C4-2B (cell line): ENCODE measurements at regions not wholly inside any gene's neighbourhood (a gene's known extent, or its start where the extent isn't known, plus 50 kb on each side); places are given as distances from the start of the nearest gene placed in this dataset.
"Not testable (repeated sequence)": the region's sequence is repeated elsewhere in the genome, so short reads cannot be mapped to it uniquely, and the experiment has no call there.

Experiments used
- H3K27ac ChIP-seq: fragments of 450-650 bp; 2 replicates; pipeline ENCODE4 v1.5.1; 2017
- ZFX ChIP-seq: fragments of 450-650 bp; IDR thresholded peaks from 2 replicates; pipeline ENCODE4 v1.6.1; 2017
- TF ChIP-seq, protein P1 (sequence below): fragments of 450-650 bp; conservative IDR thresholded peaks from 2 replicates; pipeline ENCODE4 v1.5.1; 2017; ENCODE audit warnings: mild to moderate bottlenecking

DNA sequence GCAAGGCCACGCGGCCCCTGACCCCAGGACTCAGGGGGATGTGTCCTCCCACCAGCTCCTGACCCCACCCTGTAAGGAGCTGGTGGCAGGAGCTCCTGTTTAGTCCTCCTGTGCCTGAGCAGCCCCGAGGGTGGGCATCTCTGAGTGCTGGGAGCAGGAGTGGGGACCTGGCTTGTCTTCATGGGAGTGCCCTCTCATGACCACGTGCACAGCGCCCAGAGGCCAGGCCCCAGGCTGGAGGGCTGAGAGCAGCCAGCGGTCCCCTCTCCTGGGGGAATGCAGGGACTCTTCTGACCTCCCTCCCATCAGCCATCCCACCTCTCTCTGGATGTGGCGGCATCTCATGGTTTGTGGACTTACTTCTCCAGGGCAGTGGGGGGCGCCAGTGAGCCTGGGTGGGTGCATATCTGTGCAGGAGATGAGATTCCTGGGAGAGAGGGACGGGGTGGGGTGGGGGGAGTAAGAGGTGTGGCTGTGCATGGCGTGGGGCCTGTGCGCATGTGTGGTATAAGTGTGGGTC is 205.6 kb downstream of the TBC1D2B start:
- no peak overlapping the region for H3K27ac ChIP-seq
- no peak for TF ChIP-seq ZFX
- TF ChIP-seq, protein P1, sequence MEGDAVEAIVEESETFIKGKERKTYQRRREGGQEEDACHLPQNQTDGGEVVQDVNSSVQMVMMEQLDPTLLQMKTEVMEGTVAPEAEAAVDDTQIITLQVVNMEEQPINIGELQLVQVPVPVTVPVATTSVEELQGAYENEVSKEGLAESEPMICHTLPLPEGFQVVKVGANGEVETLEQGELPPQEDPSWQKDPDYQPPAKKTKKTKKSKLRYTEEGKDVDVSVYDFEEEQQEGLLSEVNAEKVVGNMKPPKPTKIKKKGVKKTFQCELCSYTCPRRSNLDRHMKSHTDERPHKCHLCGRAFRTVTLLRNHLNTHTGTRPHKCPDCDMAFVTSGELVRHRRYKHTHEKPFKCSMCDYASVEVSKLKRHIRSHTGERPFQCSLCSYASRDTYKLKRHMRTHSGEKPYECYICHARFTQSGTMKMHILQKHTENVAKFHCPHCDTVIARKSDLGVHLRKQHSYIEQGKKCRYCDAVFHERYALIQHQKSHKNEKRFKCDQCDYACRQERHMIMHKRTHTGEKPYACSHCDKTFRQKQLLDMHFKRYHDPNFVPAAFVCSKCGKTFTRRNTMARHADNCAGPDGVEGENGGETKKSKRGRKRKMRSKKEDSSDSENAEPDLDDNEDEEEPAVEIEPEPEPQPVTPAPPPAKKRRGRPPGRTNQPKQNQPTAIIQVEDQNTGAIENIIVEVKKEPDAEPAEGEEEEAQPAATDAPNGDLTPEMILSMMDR, result no peak; the same call in 1 of the 2 replicates

DNA sequence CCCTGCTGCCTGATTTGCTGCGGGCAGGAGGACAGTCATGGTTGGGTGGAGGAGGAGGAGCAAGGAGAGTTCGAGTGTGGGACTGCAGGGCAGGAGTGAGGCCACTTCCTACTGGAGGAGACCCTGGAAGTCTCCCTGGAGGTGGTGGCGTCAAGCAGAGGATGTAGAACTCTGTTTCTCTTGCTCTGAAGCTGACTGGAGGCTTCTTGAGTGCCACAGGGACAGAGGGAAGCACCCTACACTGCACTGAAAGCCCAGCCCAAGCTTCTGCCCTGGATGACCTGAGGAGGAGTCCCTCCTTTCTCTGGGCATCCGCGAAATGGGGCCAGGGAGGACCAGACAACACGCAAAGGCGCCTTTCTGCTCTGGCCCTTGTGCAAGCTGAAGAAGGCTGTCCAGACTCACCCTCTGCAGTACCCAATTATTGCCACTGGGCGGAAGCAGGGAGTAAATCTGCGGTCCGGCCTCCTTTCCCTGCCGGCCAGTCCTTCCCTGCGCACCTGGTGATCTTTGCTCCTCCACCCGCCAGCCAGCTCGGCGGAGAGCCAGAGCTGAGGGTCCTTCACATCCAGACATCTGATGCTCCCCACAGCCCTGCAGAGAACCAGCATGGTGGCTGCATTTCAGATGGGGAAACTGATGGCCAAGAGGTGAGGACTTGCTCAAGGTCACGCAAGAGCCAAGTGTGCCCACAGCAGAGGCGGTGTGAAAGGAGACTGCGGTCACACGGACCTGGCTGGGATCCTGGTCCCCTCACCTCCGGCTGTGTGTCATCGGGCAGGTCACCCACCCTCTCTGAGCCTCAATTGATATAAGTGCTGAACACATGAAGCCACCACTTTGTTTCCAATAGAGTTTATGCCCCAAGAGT is 207.1 kb downstream of the TBC1D2B start:
- no peak overlapping the region for H3K27ac ChIP-seq
- TF ChIP-seq, protein P1, result peak; percentile 85
- TF ChIP-seq ZFX, result no peak

DNA sequence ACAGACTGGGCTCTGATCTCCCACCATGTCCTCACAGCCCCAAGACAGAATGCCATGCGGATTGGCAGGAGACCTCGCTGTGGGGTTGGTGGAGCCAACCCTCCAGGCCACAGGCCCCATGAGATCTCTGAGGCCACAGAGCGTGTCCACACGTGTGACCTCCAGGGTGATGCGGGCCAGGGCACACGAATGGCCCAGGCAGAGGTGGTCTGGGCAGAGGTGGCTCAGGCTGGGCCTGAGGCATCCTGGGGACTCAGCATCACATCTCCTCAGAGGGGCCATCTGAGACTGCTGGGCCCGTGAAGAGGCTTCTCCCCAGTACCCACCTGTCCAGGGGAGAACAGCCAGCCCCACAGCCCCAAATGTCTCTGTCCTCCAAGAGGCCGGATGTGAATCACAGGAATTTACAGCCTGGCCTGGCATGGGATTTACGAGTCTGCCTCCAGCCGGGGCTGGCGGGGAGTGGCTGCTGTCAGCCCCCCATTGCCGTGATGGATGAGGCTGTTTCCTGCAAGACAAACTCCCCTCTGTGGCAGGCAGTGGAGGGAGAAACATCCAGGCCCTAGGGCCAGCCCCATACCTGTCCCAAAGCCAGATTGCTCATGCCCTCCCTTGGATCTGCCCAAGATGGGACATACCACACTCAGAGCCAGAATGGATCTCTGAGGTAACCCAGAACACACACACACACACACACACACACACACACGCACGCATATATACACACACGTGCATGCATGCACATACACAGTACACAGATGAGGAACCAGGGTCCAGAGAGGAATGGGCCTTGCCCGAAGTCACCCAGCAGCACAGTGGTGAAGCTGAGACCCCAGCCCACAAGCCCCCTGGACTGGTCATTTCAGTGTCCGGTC is 208.3 kb downstream of the TBC1D2B start:
- no peak overlapping the region for H3K27ac ChIP-seq
- no peak for TF ChIP-seq ZFX
- TF ChIP-seq, protein P1, result no peak

DNA sequence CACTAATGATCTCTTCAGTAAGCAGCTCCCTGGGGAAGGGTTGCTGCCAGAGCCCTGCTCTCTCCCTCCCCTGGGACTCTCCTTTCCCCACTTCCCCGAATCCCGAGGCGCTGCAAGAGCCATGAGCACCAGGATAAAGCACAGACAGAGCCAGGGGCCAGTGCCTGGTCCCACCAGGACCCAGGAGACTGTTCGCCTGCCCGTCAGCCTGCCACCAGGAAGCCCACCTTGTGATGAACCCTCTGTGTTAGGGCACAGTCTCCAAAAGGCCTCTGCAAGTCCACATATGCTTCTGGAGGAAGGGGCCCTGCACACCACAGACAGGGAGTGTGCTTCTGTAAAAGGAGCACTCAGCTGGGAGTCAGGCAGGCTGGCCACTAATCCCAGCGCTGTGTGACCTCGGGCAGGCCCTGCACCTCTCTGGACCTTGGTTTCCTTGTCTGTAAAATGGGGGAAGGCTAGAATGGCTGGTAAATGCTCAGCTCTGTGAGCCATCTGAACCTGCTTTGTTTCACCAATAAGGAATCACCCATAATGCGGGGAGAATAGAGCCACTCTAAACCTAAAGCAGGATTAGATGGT is 209.4 kb downstream of the TBC1D2B start:
- not testable (repeated sequence) for H3K27ac ChIP-seq

DNA sequence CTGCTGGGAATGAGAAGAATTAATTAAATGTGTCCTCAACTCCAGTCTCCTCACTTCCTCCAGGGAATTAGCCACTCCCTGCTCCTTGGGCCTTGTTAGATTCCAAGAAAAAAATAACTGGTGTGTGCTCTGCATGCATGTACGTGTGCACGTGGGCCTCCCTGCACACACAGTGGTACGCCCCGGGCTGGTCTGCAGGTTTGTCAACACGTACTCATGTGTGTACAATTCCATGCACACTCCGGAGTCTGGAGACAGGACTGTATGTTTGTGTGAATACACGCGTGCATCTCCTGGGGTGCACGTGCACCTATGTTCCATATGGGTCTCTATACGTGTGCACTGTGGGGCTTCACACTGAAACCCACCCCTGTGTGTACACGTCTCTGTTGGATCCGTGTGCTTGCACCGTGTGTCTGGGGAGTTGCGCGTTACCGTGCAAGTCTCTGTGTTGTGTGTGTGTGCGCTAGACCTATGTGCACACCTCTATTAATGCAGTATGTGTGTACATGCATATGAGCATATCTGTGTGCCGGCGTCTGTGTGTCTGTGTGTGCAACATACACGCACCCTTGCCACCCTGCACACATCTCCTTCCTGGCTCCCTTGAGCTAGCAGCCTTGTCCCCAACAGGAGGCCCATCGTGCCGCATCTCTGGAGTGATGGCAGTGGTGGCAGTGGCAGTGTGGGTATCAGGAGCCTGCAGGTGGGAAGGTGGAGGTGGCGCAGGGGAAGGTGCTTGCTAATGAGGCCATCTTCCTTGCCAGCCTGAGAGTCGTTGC is 210.1 kb downstream of the TBC1D2B start:
- no peak overlapping the region for H3K27ac ChIP-seq
- no peak for TF ChIP-seq ZFX
- TF ChIP-seq, protein P1, result no peak

DNA sequence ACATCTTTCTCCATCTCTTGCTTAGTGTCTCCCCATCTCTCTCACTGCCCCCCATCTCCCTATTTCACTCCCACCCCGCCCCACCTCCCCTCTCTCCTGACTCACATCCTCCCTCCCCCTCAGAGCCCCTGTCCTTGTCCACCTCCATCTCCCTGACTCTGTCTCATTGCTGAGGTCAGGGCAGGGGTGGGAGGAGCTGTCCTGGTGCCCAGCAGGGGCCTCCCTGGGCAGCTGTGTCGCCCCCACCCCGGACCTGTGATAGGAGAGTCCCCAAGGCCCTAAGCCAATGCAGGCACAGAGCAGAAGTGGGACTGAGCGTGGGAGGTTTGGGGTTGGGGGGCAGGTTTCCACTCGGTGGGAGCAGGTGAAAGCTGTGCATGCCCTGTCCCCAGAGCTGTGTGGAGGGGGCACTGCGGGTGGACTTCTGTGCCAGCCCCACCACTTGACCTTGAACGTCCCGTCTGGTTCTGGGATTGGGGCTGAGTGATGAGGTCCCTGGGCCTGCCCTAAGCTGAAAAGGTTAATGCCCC is 210.8 kb downstream of the TBC1D2B start:
- TF ChIP-seq, protein P1, result no peak
- no peak for TF ChIP-seq ZFX
- H3K27ac ChIP-seq, result no peak overlapping the region

DNA sequence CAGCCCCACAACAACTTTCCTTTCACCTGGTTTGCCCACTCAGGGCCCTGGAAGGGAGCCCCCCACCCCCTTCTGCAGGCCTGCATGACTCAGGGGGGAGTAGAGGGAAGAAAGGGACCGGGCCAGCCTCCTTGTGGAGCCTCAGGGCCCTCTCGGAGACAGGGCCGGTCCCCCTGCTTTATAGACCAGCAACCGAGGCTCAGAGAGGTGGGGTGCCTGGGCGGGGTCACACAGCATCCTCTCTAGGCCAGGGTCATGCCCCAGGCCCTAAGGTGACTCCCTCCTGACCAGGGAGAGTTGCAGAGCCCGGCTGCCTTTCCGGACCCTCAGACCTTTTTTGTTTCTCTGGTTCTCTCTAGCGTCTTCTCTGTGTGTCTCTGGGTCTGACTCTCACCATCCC is 211.3 kb downstream of the TBC1D2B start:
- H3K27ac ChIP-seq, result no peak overlapping the region
- TF ChIP-seq, protein P1, result no peak
- TF ChIP-seq ZFX, result no peak
